Liver (tissue), 8 donors: ENCODE measurements at regions not wholly inside any gene's neighbourhood (a gene's known extent, or its start where the extent isn't known, plus 50 kb on each side); places are given as distances from the start of the nearest gene placed in this dataset.

ENCODE experiments used
- DNase-seq: peaks from one replicate; pipeline ENCODE4 v3.0.0-alpha.2; 2017; ENCODE audit warnings: low spot score
- H3K27ac ChIP-seq, 2 donors: one replicate each; pipeline ENCODE4 v1.7.0; 2013; ENCODE audit warnings: inconsistent platforms in 2 of 2, low read length in 2 of 2, control low read depth in 1 of 2, low read depth in 1 of 2, mild to moderate bottlenecking in 1 of 2
- H3K27me3 ChIP-seq, 4 donors: one replicate each; pipeline versions ENCODE4 v1.6.1 to v1.7.0; 2013; ENCODE audit warnings: low read length in 3 of 4, inconsistent platforms in 1 of 4, mild to moderate bottlenecking in 1 of 4, moderate library complexity in 1 of 4; ENCODE audit not compliant: control insufficient read depth in 4 of 4, insufficient read depth in 4 of 4
- H3K36me3 ChIP-seq, 4 donors: one replicate each; pipeline versions ENCODE4 v1.6.1 to v1.7.0; 2013; ENCODE audit warnings: low read length in 3 of 4, mild to moderate bottlenecking in 3 of 4, low read depth in 1 of 4, moderate library complexity in 1 of 4; ENCODE audit not compliant: control insufficient read depth in 4 of 4, insufficient read depth in 3 of 4
- H3K4me1 ChIP-seq, 4 donors: one replicate each; pipeline versions ENCODE4 v1.6.1 to v1.7.0; 2013; ENCODE audit warnings: low read length in 3 of 4, mild to moderate bottlenecking in 3 of 4, moderate library complexity in 1 of 4; ENCODE audit not compliant: control insufficient read depth in 4 of 4, insufficient read depth in 4 of 4
- H3K4me3 ChIP-seq, 3 donors: one replicate each; pipeline versions ENCODE4 v1.6.1 to v1.7.0; 2013; ENCODE audit warnings: low read length in 3 of 3, control low read depth in 1 of 3, low read depth in 1 of 3, mild to moderate bottlenecking in 1 of 3
- H3K9ac ChIP-seq, 2 donors: one replicate each; pipeline ENCODE4 v1.7.0; 2013; ENCODE audit warnings: low read length in 2 of 2, mild to moderate bottlenecking in 2 of 2, moderate library complexity in 2 of 2, control low read depth in 1 of 2, low read depth in 1 of 2
- H3K9me3 ChIP-seq, 4 donors: one replicate each; pipeline versions ENCODE4 v1.6.1 to v1.7.0; 2013; ENCODE audit warnings: low read length in 3 of 4; ENCODE audit not compliant: control insufficient read depth in 4 of 4
- ATF3 ChIP-seq: IDR thresholded peaks from 2 replicates; pipeline ENCODE4 v1.6.1; 2016; ENCODE audit warnings: antibody characterized with exemption
- CTCF ChIP-seq: fragments of 150-350 bp; IDR thresholded peaks from 2 replicates; pipeline ENCODE4 v1.5.1; 2017; ENCODE audit warnings: improper control_type of control experiment, low read depth, low read length; ENCODE audit not compliant: missing input control
- EGR1 ChIP-seq, 2 donors: IDR thresholded peaks; 2 replicates each; pipeline ENCODE4 v1.6.1; 2016 to 2018; ENCODE audit warnings: antibody characterized with exemption in 2 of 2, low read depth in 2 of 2
- FOXA2 ChIP-seq: IDR thresholded peaks from 2 replicates; pipeline ENCODE4 v1.6.1; 2016; ENCODE audit warnings: antibody characterized with exemption
- HNF4A ChIP-seq, 2 donors: conservative IDR thresholded peaks; 2 replicates each; pipeline ENCODE4 v1.6.1; 2016; ENCODE audit warnings: antibody characterized with exemption in 2 of 2, mild to moderate bottlenecking in 2 of 2
- JUND ChIP-seq, 2 donors: IDR thresholded peaks; 2 replicates each; pipeline ENCODE4 v1.6.1; 2016; ENCODE audit warnings: antibody characterized with exemption in 2 of 2
- RAD21 ChIP-seq, 2 donors: IDR thresholded peaks; 2 replicates each; pipeline ENCODE4 v1.6.1; 2016; ENCODE audit warnings: antibody characterized with exemption in 2 of 2, mild to moderate bottlenecking in 2 of 2
- REST ChIP-seq: IDR thresholded peaks from 2 replicates; pipeline ENCODE4 v1.6.1; 2016; ENCODE audit warnings: antibody characterized with exemption, mild to moderate bottlenecking
- SP1 ChIP-seq: IDR thresholded peaks from 2 replicates; pipeline ENCODE4 v1.6.1; 2018; ENCODE audit warnings: antibody characterized with exemption, mild to moderate bottlenecking
- TAF1 ChIP-seq: conservative IDR thresholded peaks from 2 replicates; pipeline ENCODE4 v1.6.1; 2016; ENCODE audit warnings: antibody characterized with exemption, mild to moderate bottlenecking
- YY1 ChIP-seq: IDR thresholded peaks from 2 replicates; pipeline ENCODE4 v1.6.1; 2016; ENCODE audit warnings: antibody characterized with exemption, mild to moderate bottlenecking
- WGBS: extraction: QIAGEN DNeasy Blood & Tissue Kit; methylation state at CpG from one replicate; pipeline ENCODE4 v1.1.7; 2013; 5-methylcytosine and 5-hydroxymethylcytosine counted together
- donor health status: healthy.
- donor health status: healthy.
- donor health status: healthy.
- donor health status: healthy.
- donor health status: healthy.

- TF ChIP-seq EGR1 (IDR thresholded peaks at IDR 0.05; ENCODE audit: low read depth in 2 of 2) (no peak), ATF3 (no peak), CTCF (no peak), HNF4A (conservative IDR thresholded peaks at IDR 0.05) (no peak), SP1 (no peak)
Measured at GRCh38 chr6:131362070-131362469, 211.0 kb upstream of the ARG1 start (continued).

- WGBS: 95% methylated on average over 8 of the region's 8 CpGs
- Histone ChIP-seq H3K4me1 (peaks cover 6 to 12% (median 11%) of the 10 kb centered on the region in 4 donors), H3K27me3 (no peaks in the 10 kb centered on the region), H3K9me3 (no peaks in the 10 kb centered on the region), H3K27ac (no peak overlapping the region), H3K9ac (no peak overlapping the region), H3K4me3 (no peak overlapping the region), H3K36me3 (no peaks in the 10 kb centered on the region)
- no peak for DNase-seq
- TF ChIP-seq SP1 (no peak), FOXA2 (no peak), REST (no peak), CTCF (no peak), YY1 (no peak), JUND (IDR thresholded peaks at IDR 0.05) (no peak), HNF4A (conservative IDR thresholded peaks at IDR 0.05) (no peak), TAF1 (no peak), RAD21 (IDR thresholded peaks at IDR 0.05) (no peak)
Measured at GRCh38 chr6:131362696-131363095, 210.3 kb upstream of the ARG1 start.
